MG63 (cell line): ENCODE measurements at regions not wholly inside any gene's neighbourhood (a gene's known extent, or its start where the extent isn't known, plus 50 kb on each side); places are given as distances from the start of the nearest gene placed in this dataset.

ENCODE experiments used
- DNase-seq: peaks from one replicate; pipeline ENCODE4 v3.0.0-alpha.2; 2020
- H3K27me3 ChIP-seq: fragments of 250-450 bp; sonication (Bioruptor Pico); 2 replicates; pipeline ENCODE4 v1.5.1; 2020; ENCODE audit warnings: mild to moderate bottlenecking, moderate library complexity
- H3K36me3 ChIP-seq: fragments of 250-450 bp; sonication (Bioruptor Pico); 2 replicates; pipeline ENCODE4 v1.5.1; 2020; ENCODE audit warnings: mild to moderate bottlenecking, moderate library complexity
- H3K4me3 ChIP-seq: fragments of 250-450 bp; sonication (Bioruptor Pico); 2 replicates; pipeline ENCODE4 v1.5.1; 2020; ENCODE audit warnings: mild to moderate bottlenecking, moderate library complexity
- H3K9me3 ChIP-seq: fragments of 250-450 bp; sonication (Bioruptor Pico); 2 replicates; pipeline ENCODE4 v1.5.1; 2020; ENCODE audit warnings: mild to moderate bottlenecking, moderate library complexity

DNA sequence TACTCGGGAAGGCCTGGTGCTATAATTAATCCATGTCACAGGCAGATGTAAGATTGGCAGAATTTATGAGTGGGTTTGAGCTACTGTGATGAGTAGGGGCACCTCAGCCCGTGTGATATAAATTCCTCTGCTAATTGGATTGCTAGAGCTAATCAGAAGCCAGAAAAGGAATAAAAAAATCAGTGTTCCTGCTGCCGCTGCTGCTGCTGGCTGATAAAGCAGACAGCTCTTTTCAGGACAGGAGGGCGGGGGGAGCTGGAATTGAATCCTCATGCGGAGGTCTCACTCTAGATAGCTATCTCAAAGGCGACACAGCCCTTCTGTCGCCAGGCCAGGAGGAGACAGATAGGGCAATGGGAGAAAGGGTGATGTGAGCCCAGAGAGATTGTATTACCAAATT is 182.7 kb upstream of the ZFHX3 start:
- no peaks in the 10 kb centered on the region for H3K36me3 ChIP-seq
- DNase-seq = no peak
- H3K27me3 ChIP-seq = no peaks in the 10 kb centered on the region
- no peak overlapping the region for H3K4me3 ChIP-seq
- H3K9me3 ChIP-seq = no peaks in the 10 kb centered on the region

DNA sequence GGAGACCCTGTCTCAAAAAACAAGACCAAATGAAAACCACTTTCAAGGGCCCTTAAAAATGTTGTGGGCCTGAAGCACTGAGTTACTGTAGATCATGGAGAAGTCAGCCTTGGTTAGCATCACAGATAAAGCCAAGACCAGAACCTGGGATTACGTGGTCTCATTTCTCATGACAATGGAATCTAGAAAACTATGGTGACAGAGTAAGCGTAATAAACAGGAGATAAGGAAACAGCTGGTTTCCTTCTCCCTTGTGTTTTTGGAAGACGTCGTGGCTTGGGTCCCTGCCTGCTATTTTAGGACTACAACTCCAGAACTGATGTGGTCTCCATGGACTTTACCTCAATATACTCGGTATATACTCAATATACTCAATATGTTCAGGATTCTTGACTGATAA is 180.7 kb upstream of the ZFHX3 start:
- peak; percentile 13 for DNase-seq
- no peak overlapping the region for H3K4me3 ChIP-seq
- H3K36me3 ChIP-seq = no peaks in the 10 kb centered on the region
- no peaks in the 10 kb centered on the region for H3K9me3 ChIP-seq
- no peaks in the 10 kb centered on the region for H3K27me3 ChIP-seq

GRCh38 chr16:73226675-73227074 is 178.7 kb upstream of the ZFHX3 start:
- Histone ChIP-seq H3K36me3 (no peaks in the 10 kb centered on the region), H3K9me3 (no peaks in the 10 kb centered on the region), H3K27me3 (no peaks in the 10 kb centered on the region), H3K4me3 (no peak overlapping the region)
- DNase-seq = no peak

DNA sequence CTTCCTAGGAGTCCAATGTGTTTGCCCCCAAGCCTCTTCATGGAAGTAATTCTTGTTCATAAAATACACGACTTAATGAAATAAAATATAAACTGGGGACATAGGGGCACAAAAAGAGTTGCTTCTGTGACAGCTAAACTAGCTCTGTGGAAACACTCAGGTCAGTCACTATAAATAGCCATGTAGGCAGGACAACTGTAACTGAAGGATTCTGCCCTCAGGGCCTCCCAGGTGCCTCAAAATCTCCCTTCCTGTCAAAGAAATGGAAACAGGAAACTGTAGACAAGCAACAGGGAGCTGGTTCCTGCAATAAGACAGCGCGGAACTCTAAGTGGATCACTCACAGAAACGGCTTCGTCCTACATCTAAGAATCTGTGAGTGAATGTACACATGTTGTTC is 178.1 kb upstream of the ZFHX3 start:
- H3K36me3 ChIP-seq = no peaks in the 10 kb centered on the region

GRCh38 chr16:73220836-73221235 is 172.9 kb upstream of the ZFHX3 start:
- Histone ChIP-seq H3K36me3 (no peaks in the 10 kb centered on the region), H3K4me3 (no peak overlapping the region), H3K9me3 (peaks cover 2% of the 10 kb centered on the region; the same call in 1 of the 2 replicates), H3K27me3 (no peaks in the 10 kb centered on the region)
- no peak for DNase-seq

More for the DNA sequence above, 178.1 kb upstream of the ZFHX3 start:
- H3K9me3 ChIP-seq = no peaks in the 10 kb centered on the region
- no peak for DNase-seq
- no peak overlapping the region for H3K4me3 ChIP-seq
- H3K27me3 ChIP-seq = no peaks in the 10 kb centered on the region

DNA sequence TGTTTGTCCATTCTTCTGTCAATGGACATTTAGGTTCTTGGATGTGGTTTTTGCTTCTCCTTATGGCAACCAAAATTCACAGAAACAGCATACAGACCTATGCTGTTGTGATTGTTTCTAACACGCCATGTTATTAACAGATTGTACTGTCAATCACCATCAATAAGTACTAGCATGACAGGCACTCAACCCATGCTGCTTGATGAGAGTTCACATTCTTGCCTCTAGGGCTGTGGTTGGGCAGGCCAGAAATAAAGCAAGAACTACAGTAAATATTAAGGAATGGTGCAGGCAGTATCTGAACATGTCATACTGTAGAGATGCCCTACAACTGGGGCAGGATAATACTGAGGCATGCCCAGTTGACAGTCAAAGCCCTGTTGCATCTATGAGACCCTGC is 171.2 kb upstream of the ZFHX3 start:
- H3K27me3 ChIP-seq = no peaks in the 10 kb centered on the region
- no peak for DNase-seq
- H3K4me3 ChIP-seq = no peak overlapping the region
- H3K9me3 ChIP-seq = peaks cover 2% of the 10 kb centered on the region; the same call in 1 of the 2 replicates
- no peaks in the 10 kb centered on the region for H3K36me3 ChIP-seq

DNA sequence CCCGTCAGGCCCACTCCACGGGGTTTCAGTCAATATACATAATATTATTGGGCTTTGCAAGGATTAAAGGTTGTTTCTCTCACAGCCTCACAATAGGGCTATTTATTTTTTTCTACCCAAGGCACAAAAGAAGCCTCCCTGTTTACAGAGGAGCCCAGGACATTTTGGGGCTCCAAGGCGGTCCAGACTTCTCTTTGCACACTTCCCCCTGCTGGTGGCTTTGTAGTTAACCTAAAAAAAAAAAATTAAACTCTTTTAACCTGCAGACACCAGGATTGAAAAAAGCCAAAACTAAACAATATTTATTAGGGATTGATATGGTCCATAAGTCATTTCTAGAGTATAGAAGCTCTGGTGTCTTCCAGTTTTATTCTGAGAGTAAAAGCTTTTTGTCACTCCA is 169.7 kb upstream of the ZFHX3 start:
- no peaks in the 10 kb centered on the region for H3K36me3 ChIP-seq

DNA sequence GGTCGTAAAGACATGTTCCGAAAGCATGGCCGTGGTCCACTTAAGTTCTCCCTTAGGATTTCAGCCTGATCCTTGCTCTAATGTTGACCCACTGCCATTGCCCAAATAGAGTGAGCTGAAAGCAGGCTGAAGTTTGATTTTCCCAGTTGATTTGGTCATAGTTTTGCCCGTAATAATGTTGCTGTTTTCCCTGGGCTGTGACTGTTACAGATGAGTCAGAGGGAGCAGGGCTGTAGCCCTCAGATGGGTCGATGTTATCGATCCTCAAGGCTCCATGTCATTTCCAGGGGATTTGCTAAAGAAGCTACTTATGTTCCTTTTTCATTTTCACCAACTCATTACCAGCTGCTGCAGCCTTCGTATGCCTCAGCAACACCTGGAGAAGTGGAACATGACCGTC is 169.0 kb upstream of the ZFHX3 start:
- H3K4me3 ChIP-seq = no peak overlapping the region
- peaks cover 2% of the 10 kb centered on the region; the same call in 1 of the 2 replicates for H3K9me3 ChIP-seq
- no peaks in the 10 kb centered on the region for H3K27me3 ChIP-seq
- no peak for DNase-seq
- H3K36me3 ChIP-seq = no peaks in the 10 kb centered on the region

More for the DNA sequence above, 169.7 kb upstream of the ZFHX3 start:
- no peaks in the 10 kb centered on the region for H3K27me3 ChIP-seq
- no peak for DNase-seq
- peaks cover 2% of the 10 kb centered on the region; the same call in 1 of the 2 replicates for H3K9me3 ChIP-seq
- no peak overlapping the region for H3K4me3 ChIP-seq

- Histone ChIP-seq H3K4me3 (no peak overlapping the region), H3K36me3 (no peaks in the 10 kb centered on the region), H3K9me3 (peaks cover 2% of the 10 kb centered on the region; the same call in 1 of the 2 replicates), H3K27me3 (no peaks in the 10 kb centered on the region)
- DNase-seq = no peak
These were observed 167.9 kb upstream of the ZFHX3 start for GRCh38 chr16:73215678-73216377.

DNA sequence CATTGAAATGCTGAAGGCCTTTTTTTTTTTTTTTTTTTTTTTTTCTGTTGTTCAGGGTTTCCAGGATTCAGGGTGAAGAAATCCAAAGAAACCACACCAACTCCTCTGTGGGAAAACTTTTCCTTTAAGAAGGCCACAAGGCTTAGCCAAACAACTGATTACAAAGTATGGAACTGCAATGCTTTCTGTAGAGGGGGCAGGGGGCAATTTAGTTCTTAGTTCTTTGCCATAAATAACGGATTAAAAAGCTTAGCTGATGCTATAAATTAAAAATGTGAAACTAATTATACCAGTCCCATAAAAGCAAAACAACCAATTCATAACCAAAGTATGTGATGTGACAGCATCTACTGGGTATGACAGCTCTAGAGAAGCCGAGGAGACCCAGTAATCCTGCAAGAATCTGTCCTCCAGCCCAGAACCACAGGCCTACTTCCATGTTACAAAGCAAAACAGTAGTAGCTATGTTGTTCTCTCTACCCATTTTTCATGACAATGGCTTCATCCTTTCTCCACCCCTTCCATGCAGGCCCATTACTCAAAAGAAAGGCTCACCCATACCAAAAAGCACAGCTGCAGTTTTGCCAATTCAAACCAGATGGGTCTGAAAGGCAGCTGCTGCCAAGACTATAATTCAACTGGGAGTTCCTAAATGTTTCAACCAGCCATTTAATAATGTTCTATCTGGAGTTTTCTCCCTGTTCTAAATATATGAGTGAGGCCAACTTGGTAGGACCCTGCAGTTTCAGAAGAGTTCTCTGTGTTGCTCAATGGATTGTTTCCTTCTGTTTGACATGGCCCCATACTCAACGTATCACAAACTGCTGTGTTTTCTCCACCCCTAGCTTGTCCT is 167.1 kb upstream of the ZFHX3 start:
- H3K27me3 ChIP-seq = no peaks in the 10 kb centered on the region
- H3K4me3 ChIP-seq = no peak overlapping the region
- no peaks in the 10 kb centered on the region for H3K36me3 ChIP-seq
- peak; percentile 67 for DNase-seq
- peaks cover 2% of the 10 kb centered on the region; the same call in 1 of the 2 replicates for H3K9me3 ChIP-seq

DNA sequence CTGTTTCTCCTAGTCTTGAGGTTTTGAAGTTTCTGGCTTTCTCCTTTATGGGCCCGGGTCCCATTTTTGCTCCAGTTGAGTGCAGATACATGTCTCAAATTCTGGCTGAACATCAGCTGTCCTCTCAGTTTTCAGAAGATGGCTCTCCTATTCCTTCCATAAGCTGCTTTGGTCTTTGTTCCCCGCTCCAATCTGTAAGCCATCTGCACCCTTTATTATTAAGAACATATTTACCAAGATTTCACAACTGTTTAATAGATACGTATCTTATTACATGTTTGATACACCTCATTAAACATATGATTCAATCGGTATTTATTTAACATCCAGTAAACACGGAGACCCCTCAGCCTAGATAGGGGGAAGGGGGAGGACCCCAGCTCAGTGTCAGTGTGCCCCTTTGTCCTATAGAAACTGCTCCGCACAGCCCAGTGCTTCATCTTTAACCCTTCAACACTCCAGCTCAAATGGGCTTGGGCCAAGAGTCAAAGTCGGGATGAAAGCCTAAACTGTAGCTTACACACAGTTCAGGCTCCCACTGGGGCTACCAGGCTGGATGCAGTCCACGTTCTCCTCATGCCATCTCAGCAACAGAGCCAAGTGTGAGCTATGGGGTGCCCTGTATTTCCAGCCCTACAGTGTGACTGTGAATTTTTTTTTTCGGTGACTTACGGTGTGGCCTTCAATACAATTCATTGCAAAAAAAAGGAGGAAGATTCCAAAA is 166.0 kb upstream of the ZFHX3 start:
- Histone ChIP-seq H3K27me3 (no peaks in the 10 kb centered on the region), H3K9me3 (peaks cover 2% of the 10 kb centered on the region; the same call in 1 of the 2 replicates), H3K4me3 (no peak overlapping the region), H3K36me3 (no peaks in the 10 kb centered on the region)
- peak; percentile 76 for DNase-seq

GRCh38 chr16:73212431-73212830 is 164.5 kb upstream of the ZFHX3 start:
- no peak for DNase-seq
- Histone ChIP-seq H3K36me3 (no peaks in the 10 kb centered on the region), H3K4me3 (no peak overlapping the region), H3K9me3 (peaks cover 2% of the 10 kb centered on the region; the same call in 1 of the 2 replicates), H3K27me3 (no peaks in the 10 kb centered on the region)

DNA sequence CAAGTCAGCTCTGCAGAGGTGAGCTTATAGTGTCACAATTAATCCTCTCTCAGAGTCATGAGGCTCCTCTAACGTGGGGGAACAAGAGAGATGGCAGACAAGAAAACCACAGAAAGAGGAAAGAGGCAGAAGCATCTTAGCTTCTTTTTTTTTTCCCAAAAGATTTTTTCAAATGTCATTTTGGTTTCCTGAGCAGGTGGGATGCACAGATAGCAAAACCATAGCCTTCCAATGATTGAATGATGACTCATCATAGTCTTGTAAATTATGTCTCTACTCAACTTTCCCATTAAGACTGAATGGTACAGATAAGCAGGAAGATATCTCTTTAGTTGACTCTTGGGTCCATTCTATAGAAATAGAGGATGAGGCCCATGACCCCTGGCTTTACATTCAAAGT is 162.8 kb upstream of the ZFHX3 start:
- no peak for DNase-seq
- Histone ChIP-seq H3K36me3 (no peaks in the 10 kb centered on the region), H3K9me3 (no peaks in the 10 kb centered on the region), H3K4me3 (no peak overlapping the region), H3K27me3 (no peaks in the 10 kb centered on the region)

- DNase-seq = no peak
- H3K27me3 ChIP-seq = no peaks in the 10 kb centered on the region
- H3K4me3 ChIP-seq = no peak overlapping the region
- H3K36me3 ChIP-seq = no peaks in the 10 kb centered on the region
- H3K9me3 ChIP-seq = no peaks in the 10 kb centered on the region
These were observed 162.2 kb upstream of the ZFHX3 start for GRCh38 chr16:73210084-73210483.

DNA sequence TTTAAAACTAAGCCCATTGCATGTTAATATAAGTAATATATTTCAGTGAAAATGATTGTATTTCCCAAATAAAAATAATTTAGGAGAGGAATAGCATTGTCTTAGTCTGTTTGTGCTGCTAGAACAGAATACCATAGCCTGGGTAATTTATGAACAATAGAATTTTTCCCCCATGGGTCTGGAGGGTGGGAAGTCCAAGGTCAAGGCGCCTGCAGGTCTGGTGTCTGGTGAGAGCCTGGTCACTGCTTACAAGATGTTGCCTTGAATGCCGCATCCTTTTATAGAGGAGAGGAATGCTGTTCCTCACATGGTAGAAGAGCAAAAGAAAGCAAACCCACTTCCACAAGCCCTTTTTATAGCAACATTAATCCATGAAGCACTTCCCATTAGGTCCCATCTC is 161.3 kb upstream of the ZFHX3 start:
- no peaks in the 10 kb centered on the region for H3K36me3 ChIP-seq
- no peaks in the 10 kb centered on the region for H3K27me3 ChIP-seq
- H3K9me3 ChIP-seq = no peaks in the 10 kb centered on the region
- H3K4me3 ChIP-seq = no peak overlapping the region
- no peak for DNase-seq

- Histone ChIP-seq H3K36me3 (no peaks in the 10 kb centered on the region), H3K9me3 (no peaks in the 10 kb centered on the region), H3K27me3 (no peaks in the 10 kb centered on the region), H3K4me3 (no peak overlapping the region)
- no peak for DNase-seq
These were observed 158.3 kb upstream of the ZFHX3 start for GRCh38 chr16:73206151-73206707.
